Panc1 (cell line): ENCODE measurements at regions not wholly inside any gene's neighbourhood (a gene's known extent, or its start where the extent isn't known, plus 50 kb on each side); places are given as distances from the start of the nearest gene placed in this dataset.

Source experiments
- ATAC-seq: fragments of 200-7000 bp; cut with Tn5 transposase; 2 replicates; pipeline ENCODE4 v1.9.1; 2020; ENCODE audit warnings: mild to moderate bottlenecking, moderate library complexity
- BruUV-seq: library from RNA; stranded (reverse); fragments of 400-500 nt; replicated peaks from 2 replicates; lab custom pipeline; 2021; lab: Mats Ljungman, UMichigan
- CTCF ChIA-PET: fragments of 300-600 bp; sonication (Branson Sonifier 250); formaldehyde crosslinking; loops from one replicate; lab custom pipeline; 2022; ENCODE audit warnings: antibody characterized with exemption; lab: Charles Lee
- POLR2A ChIA-PET: fragments of 300-600 bp; sonication (Branson Sonifier 250); formaldehyde crosslinking; loops from one replicate; lab custom pipeline; 2022; ENCODE audit warnings: antibody characterized with exemption; lab: Charles Lee
- DNase-seq: peaks from one replicate; pipeline ENCODE4 v3.0.0-alpha.2; 2010; ENCODE audit warnings: low read depth, low spot score
- H3K27ac ChIP-seq: 2 replicates; pipeline ENCODE4 v1.5.1; 2011; ENCODE audit warnings: mild to moderate bottlenecking, low read length, inconsistent platforms
- H3K27me3 ChIP-seq: fragments of 200-500 bp; sonication (Bioruptor generic); 2 replicates; pipeline ENCODE4 v1.6.0; 2014; ENCODE audit warnings: low read length, inconsistent platforms; ENCODE audit not compliant: control insufficient read depth, insufficient read depth
- H3K36me3 ChIP-seq: fragments of 200-500 bp; sonication (Bioruptor generic); 2 replicates; pipeline ENCODE4 v1.5.1; 2014; ENCODE audit warnings: inconsistent platforms, mild to moderate bottlenecking, low read length, moderate library complexity; ENCODE audit not compliant: control insufficient read depth, insufficient read depth
- H3K4me1 ChIP-seq: 2 replicates; pipeline ENCODE4 v1.5.1; 2011; ENCODE audit warnings: inconsistent platforms, mild to moderate bottlenecking, low read length, moderate library complexity; ENCODE audit not compliant: control insufficient read depth, insufficient read depth
- H3K4me3 ChIP-seq, 2 experiments: 2 replicates each; pipeline ENCODE4 v1.5.1; 2011 to 2012; ENCODE audit warnings: low read depth in 2 of 2, low read length in 2 of 2, mild to moderate bottlenecking in 2 of 2, inconsistent platforms in 1 of 2, moderate library complexity in 1 of 2
- H3K9me3 ChIP-seq: fragments of 200-500 bp; sonication (Bioruptor generic); 2 replicates; pipeline ENCODE4 v1.5.1; 2014; ENCODE audit warnings: low read depth, mild to moderate bottlenecking, inconsistent platforms, low read length, moderate library complexity; ENCODE audit not compliant: control insufficient read depth, insufficient read depth
- POLR2AphosphoS5 ChIP-seq: IDR thresholded peaks from 2 replicates; pipeline ENCODE4 v1.6.1; 2012; ENCODE audit warnings: mild to moderate bottlenecking, low read depth, low read length, moderate library complexity
- REST ChIP-seq, 2 experiments: IDR thresholded peaks; 2 replicates each; pipeline ENCODE4 v1.6.1; 2011 to 2012; ENCODE audit warnings: low read depth in 2 of 2, control low read depth in 1 of 2, low read length in 1 of 2, mild to moderate bottlenecking in 1 of 2, moderate library complexity in 1 of 2; ENCODE audit not compliant: insufficient read depth in 1 of 2
- SIN3A ChIP-seq: IDR thresholded peaks from 2 replicates; pipeline ENCODE4 v1.6.1; 2012; ENCODE audit warnings: low read depth, mild to moderate bottlenecking, low read length, moderate library complexity, borderline replicate concordance; ENCODE audit not compliant: insufficient read depth
- TCF7L2 ChIP-seq: IDR thresholded peaks from 2 replicates; pipeline ENCODE4 v1.6.1; 2011; ENCODE audit warnings: mild to moderate bottlenecking, low read depth, low read length, inconsistent platforms
- in situ Hi-C: cut with HindIII; loops from 2 replicates; pipeline ENCODE4 v1.10.0; 2016; ENCODE audit warnings: low sequenced_read_pairs, low pct_unique_long_range_greater_than_20kb
- intact Hi-C: fragments of 100-400 bp; cut with micrococcal nuclease; formaldehyde crosslinking; loops from one replicate; pipeline ENCODE4 v1.10.0; 2022; ENCODE audit not compliant: unreplicated experiment
- TF ChIP-seq, protein P1 (sequence below): fragments of 450-650 bp; IDR thresholded peaks from 2 replicates; pipeline ENCODE4 v1.5.1; 2017; ENCODE audit warnings: mild to moderate bottlenecking

DNA sequence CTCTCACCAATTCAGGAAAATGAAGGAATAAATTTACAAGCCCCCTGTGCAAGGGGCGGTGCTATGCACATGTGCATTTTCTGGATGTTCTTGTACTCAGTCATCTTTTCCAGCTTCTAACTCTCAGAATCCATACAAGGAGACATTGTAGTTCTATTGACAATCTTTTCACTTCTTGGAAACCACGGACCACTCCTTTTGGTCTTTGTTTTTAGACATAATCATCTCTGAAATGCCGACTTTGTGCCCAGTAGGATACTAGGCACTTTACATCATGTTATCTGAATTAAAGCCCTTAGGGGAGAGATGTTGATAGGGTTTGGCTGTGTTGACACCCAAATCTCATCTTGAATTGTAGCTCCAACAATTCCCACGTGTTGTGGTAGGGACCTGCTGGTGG is 322.6 kb upstream of the WWC1 start:
- DNase-seq (no peak), ATAC-seq (no peak)
- no peak overlapping the region for H3K4me3 ChIP-seq
- in situ Hi-C loops (no loop called here), intact Hi-C loops (no loop called here)
- CTCF ChIA-PET, result no interaction called here
- H3K36me3 ChIP-seq, result no peaks in the 10 kb centered on the region
- no peaks in the 10 kb centered on the region; the same call in none of the 2 replicates for H3K27me3 ChIP-seq
- H3K4me1 ChIP-seq, result no peaks in the 10 kb centered on the region
- no peaks in the 10 kb centered on the region for H3K9me3 ChIP-seq
- POLR2A ChIA-PET, result no interaction called here
- no peak overlapping the region for H3K27ac ChIP-seq
- no TSS peak for BruUV-seq
- TF ChIP-seq TCF7L2 (no peak), SIN3A (no peak)

- no peak for ATAC-seq
- TF ChIP-seq REST (IDR thresholded peaks at IDR 0.05; ENCODE audit: insufficient read depth in 1 of 2, low read depth in 2 of 2, low read length in 1 of 2) (no peak), SIN3A (no peak), TCF7L2 (no peak), POLR2AphosphoS5 (no peak)
- TF ChIP-seq, protein P1, sequence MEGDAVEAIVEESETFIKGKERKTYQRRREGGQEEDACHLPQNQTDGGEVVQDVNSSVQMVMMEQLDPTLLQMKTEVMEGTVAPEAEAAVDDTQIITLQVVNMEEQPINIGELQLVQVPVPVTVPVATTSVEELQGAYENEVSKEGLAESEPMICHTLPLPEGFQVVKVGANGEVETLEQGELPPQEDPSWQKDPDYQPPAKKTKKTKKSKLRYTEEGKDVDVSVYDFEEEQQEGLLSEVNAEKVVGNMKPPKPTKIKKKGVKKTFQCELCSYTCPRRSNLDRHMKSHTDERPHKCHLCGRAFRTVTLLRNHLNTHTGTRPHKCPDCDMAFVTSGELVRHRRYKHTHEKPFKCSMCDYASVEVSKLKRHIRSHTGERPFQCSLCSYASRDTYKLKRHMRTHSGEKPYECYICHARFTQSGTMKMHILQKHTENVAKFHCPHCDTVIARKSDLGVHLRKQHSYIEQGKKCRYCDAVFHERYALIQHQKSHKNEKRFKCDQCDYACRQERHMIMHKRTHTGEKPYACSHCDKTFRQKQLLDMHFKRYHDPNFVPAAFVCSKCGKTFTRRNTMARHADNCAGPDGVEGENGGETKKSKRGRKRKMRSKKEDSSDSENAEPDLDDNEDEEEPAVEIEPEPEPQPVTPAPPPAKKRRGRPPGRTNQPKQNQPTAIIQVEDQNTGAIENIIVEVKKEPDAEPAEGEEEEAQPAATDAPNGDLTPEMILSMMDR, result no peak
- H3K36me3 ChIP-seq, result no peaks in the 10 kb centered on the region
- H3K4me1 ChIP-seq, result no peaks in the 10 kb centered on the region
- ChIA-PET POLR2A (no interaction called here), CTCF (no interaction called here)
- no peak overlapping the region for H3K4me3 ChIP-seq
- H3K9me3 ChIP-seq, result no peaks in the 10 kb centered on the region
- intact Hi-C loops, result no loop called here
- no peaks in the 10 kb centered on the region; the same call in 1 of the 2 replicates for H3K27me3 ChIP-seq
- BruUV-seq, result no TSS peak
- in situ Hi-C loops, result no loop called here
- DNase-seq, result no peak
- H3K27ac ChIP-seq, result no peak overlapping the region
Measured at GRCh38 chr5:167969998-167970397, 321.4 kb upstream of the WWC1 start.

GRCh38 chr5:167971706-167972105 is 319.7 kb upstream of the WWC1 start:
- ChIA-PET CTCF (no interaction called here), POLR2A (no interaction called here)
- no peak overlapping the region for H3K4me3 ChIP-seq
- TF ChIP-seq TCF7L2 (no peak), POLR2AphosphoS5 (no peak), SIN3A (no peak), REST (IDR thresholded peaks at IDR 0.05; ENCODE audit: insufficient read depth in 1 of 2, low read depth in 2 of 2, low read length in 1 of 2) (no peak)
- TF ChIP-seq, protein P1, result no peak
- DNase-seq, result no peak
- H3K4me1 ChIP-seq, result no peaks in the 10 kb centered on the region
- no peak overlapping the region for H3K27ac ChIP-seq
- ATAC-seq, result no peak
- no peaks in the 10 kb centered on the region; the same call in 1 of the 2 replicates for H3K27me3 ChIP-seq
- in situ Hi-C loops (no loop called here), intact Hi-C loops (no loop called here)
- BruUV-seq, result no TSS peak
- no peaks in the 10 kb centered on the region for H3K9me3 ChIP-seq
- no peaks in the 10 kb centered on the region for H3K36me3 ChIP-seq
